GM12878 (cell line): ENCODE measurements at regions not wholly inside any gene's neighbourhood (a gene's known extent, or its start where the extent isn't known, plus 50 kb on each side); places are given as distances from the start of the nearest gene placed in this dataset.

Experiments
- ATF3 ChIP-seq: IDR thresholded peaks from 2 replicates; pipeline ENCODE4 v1.6.1; 2011; ENCODE audit warnings: low read depth, mild to moderate bottlenecking, low read length, moderate library complexity, borderline replicate concordance; ENCODE audit errors: extremely low read depth
- FOS ChIP-seq: IDR thresholded peaks from 3 replicates; pipeline ENCODE4 v1.6.1; 2011; ENCODE audit warnings: borderline replicate concordance; ENCODE audit not compliant: insufficient read length; ENCODE audit errors: extremely low read depth
- YY1 ChIP-seq: IDR thresholded peaks from 2 replicates; pipeline ENCODE4 v1.6.1; 2011; ENCODE audit warnings: low read depth, mild to moderate bottlenecking, low read length

GRCh38 chr13:97111756-97112155, 110.4 kb upstream of the MBNL2 start:
- TF ChIP-seq ATF3 (no peak), FOS (no peak), YY1 (no peak)
